Memory B cell (primary cell): ENCODE measurements at regions not wholly inside any gene's neighbourhood (a gene's known extent, or its start where the extent isn't known, plus 50 kb on each side); places are given as distances from the start of the nearest gene placed in this dataset.

Experiments used
- ATAC-seq: fragments of 150-1000 bp; cut with Tn5 transposase; 2 replicates; pipeline ENCODE4 v1.10.0; 2021; ENCODE audit warnings: low read depth, mild to moderate bottlenecking, moderate library complexity
- DNase-seq, 2 donors: peaks; one replicate each; pipeline ENCODE4 v3.0.0; 2022; ENCODE audit warnings: low spot score in 2 of 2
- H3K27ac Mint-ChIP-seq: one replicate; pipeline ENCODE4 v1.8.0; 2022; ENCODE audit warnings: mild to moderate bottlenecking, moderate library complexity, mixed read lengths
- H3K27me3 Mint-ChIP-seq: one replicate; pipeline ENCODE4 v1.8.0; 2022; ENCODE audit warnings: mixed read lengths
- H3K36me3 Mint-ChIP-seq: one replicate; pipeline ENCODE4 v1.8.0; 2022; ENCODE audit warnings: mild to moderate bottlenecking, mixed read lengths
- H3K4me1 Mint-ChIP-seq: one replicate; pipeline ENCODE4 v1.8.0; 2022; ENCODE audit warnings: mixed read lengths
- H3K4me3 Mint-ChIP-seq: one replicate; pipeline ENCODE4 v1.8.0; 2022; ENCODE audit warnings: mild to moderate bottlenecking, moderate library complexity, mixed read lengths
- H3K9me3 Mint-ChIP-seq: one replicate; pipeline ENCODE4 v1.8.0; 2022; ENCODE audit warnings: mixed read lengths

DNA sequence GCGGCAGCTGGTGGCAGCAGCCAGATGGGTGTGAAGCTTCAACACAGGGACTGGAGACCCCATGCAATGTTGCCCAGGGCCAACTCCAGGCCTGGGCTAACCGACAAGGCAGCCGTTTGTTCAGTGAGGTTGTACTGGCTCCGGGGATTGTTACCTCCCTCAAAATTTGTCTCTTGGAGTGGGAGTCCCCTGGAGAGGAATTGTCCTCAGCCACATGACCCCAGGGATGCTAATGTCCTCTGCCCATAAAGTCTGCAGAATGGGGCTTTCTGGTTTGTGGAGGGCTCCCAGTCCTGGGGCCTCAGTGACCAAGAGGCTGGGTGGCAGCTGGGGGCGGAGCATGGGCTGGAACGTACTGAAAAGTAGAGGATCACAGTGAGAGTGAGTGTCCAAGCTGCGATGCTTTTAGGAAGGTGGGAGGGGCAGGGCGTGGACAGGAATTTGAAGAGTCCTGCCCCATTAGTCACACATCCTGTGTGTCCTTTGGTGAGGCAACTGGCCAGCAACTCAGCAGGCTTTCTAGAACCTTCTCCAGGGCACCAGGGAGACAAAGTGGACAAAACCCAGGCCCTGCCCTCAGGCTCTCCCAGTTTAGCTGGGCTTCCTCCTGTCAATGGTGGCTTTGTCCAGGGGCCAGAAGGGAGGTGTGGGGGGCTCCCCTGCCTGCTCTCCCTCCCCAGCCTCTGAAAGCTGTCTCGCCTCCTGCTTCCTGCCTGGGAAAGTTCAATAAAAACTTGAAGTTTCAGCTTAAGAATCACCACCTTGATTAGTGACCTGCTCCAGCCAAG is 114.0 kb downstream of the NSG2 start:
- ATAC-seq: no peak
- peaks cover 4% of the 10 kb centered on the region for H3K27me3 Mint-ChIP-seq

GRCh38 chr5:174165406-174165805 is 119.9 kb downstream of the NSG2 start:
- ATAC-seq: no peak
- Mint-ChIP-seq H3K9me3 (peaks cover 7% of the 10 kb centered on the region), H3K27ac (no peak overlapping the region), H3K4me3 (no peak overlapping the region), H3K4me1 (no peaks in the 10 kb centered on the region), H3K36me3 (peaks cover 2% of the 10 kb centered on the region), H3K27me3 (peaks cover 5% of the 10 kb centered on the region)
- DNase-seq: no peak

More for the DNA sequence above, 114.0 kb downstream of the NSG2 start:
- Mint-ChIP-seq H3K4me1 (no peaks in the 10 kb centered on the region), H3K4me3 (no peak overlapping the region), H3K27ac (no peak overlapping the region), H3K36me3 (no peaks in the 10 kb centered on the region), H3K9me3 (peaks cover 11% of the 10 kb centered on the region)
- DNase-seq: no peak

- Mint-ChIP-seq H3K4me1 (no peaks in the 10 kb centered on the region), H3K27ac (no peak overlapping the region), H3K9me3 (peaks cover 7% of the 10 kb centered on the region)
Observed at GRCh38 chr5:174166231-174167079, 120.9 kb downstream of the NSG2 start.

DNA sequence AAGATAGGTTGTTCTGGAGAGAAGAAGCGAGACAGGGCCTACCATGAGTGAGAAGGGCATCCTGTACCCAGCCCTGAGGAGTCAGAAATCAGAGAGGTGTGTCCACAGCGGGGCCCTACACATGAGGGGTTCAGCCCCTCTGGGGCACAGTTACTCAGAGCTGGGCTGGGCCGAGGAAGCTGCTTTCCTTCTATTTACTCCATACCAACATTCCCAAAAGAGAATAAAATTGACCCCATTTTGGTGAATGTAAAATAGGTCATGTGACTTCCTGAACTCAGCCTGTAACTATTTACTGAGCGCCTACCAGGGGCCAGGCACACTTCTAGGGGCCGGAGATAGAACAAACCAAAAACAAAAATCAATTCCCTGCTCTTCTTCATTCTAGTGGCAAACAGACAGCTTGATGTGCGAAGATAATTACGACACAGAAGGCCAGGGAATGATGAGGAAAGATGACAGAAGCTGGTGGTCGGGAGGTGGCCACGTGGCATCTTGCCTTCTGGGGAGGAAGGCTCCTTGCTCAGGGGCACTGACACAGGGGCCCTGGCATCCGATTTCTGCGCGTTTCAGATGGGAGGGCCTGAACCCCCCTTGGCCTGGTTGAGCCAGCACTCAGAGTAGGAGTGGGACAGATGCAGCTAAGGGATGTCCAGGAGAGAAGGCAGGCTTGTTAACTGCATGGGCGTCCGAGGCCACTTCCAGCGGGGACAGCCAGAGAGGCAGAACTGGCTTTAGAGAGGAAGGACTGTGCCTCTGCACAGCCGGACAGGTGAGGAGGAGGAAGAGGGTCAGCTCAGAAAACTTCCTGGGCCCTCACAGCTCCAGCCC is 121.8 kb downstream of the NSG2 start:
- DNase-seq: no peak
- H3K27me3 Mint-ChIP-seq: peaks cover 5% of the 10 kb centered on the region
- peaks cover 2% of the 10 kb centered on the region for H3K36me3 Mint-ChIP-seq
- ATAC-seq: no peak
- H3K4me3 Mint-ChIP-seq: no peak overlapping the region
- H3K4me1 Mint-ChIP-seq: no peaks in the 10 kb centered on the region
- peaks cover 7% of the 10 kb centered on the region for H3K9me3 Mint-ChIP-seq
- no peak overlapping the region for H3K27ac Mint-ChIP-seq

More at GRCh38 chr5:174166231-174167079, 120.9 kb downstream of the NSG2 start:
- ATAC-seq (no peak), DNase-seq (no peak)
- Mint-ChIP-seq H3K4me3 (no peak overlapping the region), H3K36me3 (peaks cover 2% of the 10 kb centered on the region), H3K27me3 (peaks cover 5% of the 10 kb centered on the region)

GRCh38 chr5:174172152-174172551 is 126.6 kb downstream of the NSG2 start:
- Mint-ChIP-seq H3K27me3 (peaks cover 11% of the 10 kb centered on the region), H3K9me3 (peaks cover 2% of the 10 kb centered on the region), H3K36me3 (peaks cover 2% of the 10 kb centered on the region), H3K4me1 (no peaks in the 10 kb centered on the region), H3K27ac (no peak overlapping the region), H3K4me3 (no peak overlapping the region)
- no peak for ATAC-seq
- no peak for DNase-seq

DNA sequence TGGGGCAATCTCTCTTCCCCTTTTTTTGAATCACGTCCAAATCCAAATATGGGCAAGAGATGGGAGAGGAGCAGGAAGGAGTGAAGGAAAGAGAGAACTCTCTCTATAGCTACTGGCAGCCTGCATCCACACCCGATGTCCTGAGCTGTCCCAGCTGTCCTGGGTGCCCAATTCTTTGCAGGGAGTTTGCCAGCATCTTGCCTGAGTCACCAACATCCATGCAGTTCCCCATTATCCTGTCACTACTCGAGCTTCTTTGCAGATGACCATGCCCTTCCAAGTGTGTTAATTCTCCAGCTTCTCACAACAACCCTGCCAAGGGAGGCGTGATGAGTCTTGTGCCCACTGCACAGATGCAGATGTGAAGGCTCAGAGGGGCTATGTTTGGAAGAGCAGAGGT is 127.1 kb downstream of the NSG2 start:
- H3K9me3 Mint-ChIP-seq: peaks cover 2% of the 10 kb centered on the region

DNA sequence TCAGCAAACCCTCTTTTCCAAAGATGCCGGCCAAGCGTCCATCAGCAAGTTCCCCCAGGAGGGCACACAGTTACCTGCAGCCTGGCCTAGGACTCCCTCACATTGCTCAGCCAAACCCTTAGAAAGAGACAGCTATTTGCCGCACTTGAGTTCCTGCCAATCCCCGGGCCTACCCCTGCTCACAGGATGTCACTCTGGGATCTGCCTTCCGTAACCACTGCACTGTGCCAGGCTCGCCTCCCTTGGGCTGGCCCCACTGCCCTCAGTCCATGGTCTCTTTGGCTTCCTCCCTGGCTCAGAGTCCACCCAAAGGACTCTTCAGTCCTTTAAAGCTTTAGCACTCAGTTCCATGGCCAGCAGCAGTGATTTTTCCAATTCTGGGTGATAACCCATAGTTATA is 128.3 kb downstream of the NSG2 start:
- no peaks in the 10 kb centered on the region for H3K36me3 Mint-ChIP-seq

More for the DNA sequence above, 127.1 kb downstream of the NSG2 start:
- DNase-seq: no peak
- Mint-ChIP-seq H3K27me3 (peaks cover 11% of the 10 kb centered on the region), H3K4me1 (no peaks in the 10 kb centered on the region), H3K27ac (no peak overlapping the region), H3K36me3 (peaks cover 2% of the 10 kb centered on the region), H3K4me3 (no peak overlapping the region)
- no peak for ATAC-seq

GRCh38 chr5:174175716-174176268 is 130.3 kb downstream of the NSG2 start:
- no peak for ATAC-seq

More for the DNA sequence above, 128.3 kb downstream of the NSG2 start:
- H3K27me3 Mint-ChIP-seq: peaks cover 13% of the 10 kb centered on the region
- H3K4me3 Mint-ChIP-seq: no peak overlapping the region
- ATAC-seq: no peak
- H3K27ac Mint-ChIP-seq: no peak overlapping the region
- no peak for DNase-seq
- H3K4me1 Mint-ChIP-seq: no peaks in the 10 kb centered on the region
- no peaks in the 10 kb centered on the region for H3K9me3 Mint-ChIP-seq

DNA sequence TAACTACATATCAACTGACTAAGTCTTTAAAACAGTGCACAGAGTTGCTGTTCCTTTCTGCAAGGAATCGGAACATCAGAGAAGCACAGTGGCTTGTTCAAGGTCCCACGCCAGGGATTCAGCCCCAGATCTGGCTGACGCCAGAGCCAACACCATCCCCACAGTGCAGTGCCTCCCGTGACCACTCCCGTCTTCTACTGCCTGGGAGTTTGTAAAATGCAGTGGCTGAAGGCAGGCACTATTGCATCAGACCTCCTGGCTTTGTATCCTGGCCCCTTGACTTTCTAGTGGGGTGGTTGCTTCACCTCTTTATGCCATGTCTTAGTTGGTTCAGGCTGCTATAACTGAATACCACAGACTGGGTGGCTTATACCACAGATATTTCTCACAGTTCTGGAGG is 131.0 kb downstream of the NSG2 start:
- peaks cover 14% of the 10 kb centered on the region for H3K27me3 Mint-ChIP-seq

More at GRCh38 chr5:174175716-174176268, 130.3 kb downstream of the NSG2 start:
- Mint-ChIP-seq H3K27me3 (peaks cover 13% of the 10 kb centered on the region), H3K4me3 (no peak overlapping the region), H3K36me3 (no peaks in the 10 kb centered on the region), H3K27ac (no peak overlapping the region), H3K9me3 (no peaks in the 10 kb centered on the region), H3K4me1 (no peaks in the 10 kb centered on the region)
- no peak for DNase-seq

GRCh38 chr5:174177531-174177930 is 132.0 kb downstream of the NSG2 start:
- Mint-ChIP-seq H3K4me1 (no peaks in the 10 kb centered on the region), H3K4me3 (no peak overlapping the region), H3K9me3 (no peaks in the 10 kb centered on the region), H3K27ac (no peak overlapping the region), H3K27me3 (peaks cover 14% of the 10 kb centered on the region), H3K36me3 (no peaks in the 10 kb centered on the region)
- no peak for DNase-seq
- no peak for ATAC-seq

More for the DNA sequence above, 131.0 kb downstream of the NSG2 start:
- Mint-ChIP-seq H3K27ac (no peak overlapping the region), H3K9me3 (no peaks in the 10 kb centered on the region), H3K4me3 (no peak overlapping the region), H3K36me3 (no peaks in the 10 kb centered on the region), H3K4me1 (no peaks in the 10 kb centered on the region)
- no peak for DNase-seq
- ATAC-seq: no peak

DNA sequence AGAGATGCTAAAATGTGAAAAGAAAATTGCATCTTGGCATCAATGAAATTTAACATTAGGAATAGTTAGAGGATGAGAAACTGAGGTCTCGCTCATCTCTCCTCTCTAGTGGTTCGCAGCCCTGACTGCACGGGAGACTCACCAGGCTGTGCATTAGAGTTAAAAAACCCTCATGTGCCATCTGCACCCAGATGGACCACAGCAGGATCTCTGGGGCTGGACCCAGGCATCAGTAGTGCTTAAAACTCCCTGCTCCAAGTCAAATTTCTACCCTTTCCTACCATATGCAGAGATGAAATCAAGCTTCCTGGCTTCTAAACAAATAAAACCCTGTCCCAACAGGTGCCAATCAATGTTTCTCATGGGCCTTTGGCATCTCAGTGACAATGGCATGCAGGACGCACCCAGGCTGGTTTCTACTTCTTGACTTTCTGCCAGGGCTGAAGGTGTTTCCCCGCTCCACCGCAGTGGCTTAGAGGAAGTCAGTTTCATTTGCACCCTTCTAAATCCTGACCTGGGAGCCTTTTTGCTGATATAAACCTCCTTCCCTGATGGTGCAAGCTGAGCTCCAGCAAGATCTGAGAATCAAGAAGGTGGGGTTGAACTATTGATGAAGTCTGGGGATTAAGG is 132.6 kb downstream of the NSG2 start:
- Mint-ChIP-seq H3K27ac (no peak overlapping the region), H3K27me3 (peaks cover 12% of the 10 kb centered on the region), H3K4me3 (no peak overlapping the region), H3K36me3 (no peaks in the 10 kb centered on the region), H3K9me3 (no peaks in the 10 kb centered on the region), H3K4me1 (no peaks in the 10 kb centered on the region)
- ATAC-seq: no peak
- DNase-seq: no peak

DNA sequence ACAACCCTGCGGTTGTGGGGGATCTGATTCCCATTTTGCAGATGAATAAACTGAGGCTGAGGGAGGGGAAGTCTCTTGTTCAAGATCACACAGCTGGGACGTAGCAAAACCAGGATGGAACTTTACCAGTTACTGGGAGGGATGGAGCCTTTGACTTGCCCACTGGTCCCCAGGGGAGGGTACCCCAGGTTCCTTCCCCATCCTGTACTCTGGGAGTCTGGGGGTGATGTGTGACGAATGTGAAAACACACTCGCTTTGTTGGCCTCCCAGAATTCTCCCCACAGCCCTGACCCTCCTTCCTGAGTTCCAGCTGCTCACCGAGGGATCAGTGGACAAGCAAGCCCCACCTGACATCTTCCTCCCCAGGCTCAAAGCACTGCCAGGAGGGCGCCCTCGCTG is 135.1 kb downstream of the NSG2 start:
- H3K4me1 Mint-ChIP-seq: no peaks in the 10 kb centered on the region
- no peak overlapping the region for H3K27ac Mint-ChIP-seq
- DNase-seq: no peak
- H3K36me3 Mint-ChIP-seq: no peaks in the 10 kb centered on the region
- H3K9me3 Mint-ChIP-seq: no peaks in the 10 kb centered on the region
- H3K27me3 Mint-ChIP-seq: peaks cover 5% of the 10 kb centered on the region
- no peak overlapping the region for H3K4me3 Mint-ChIP-seq
- ATAC-seq: no peak

DNA sequence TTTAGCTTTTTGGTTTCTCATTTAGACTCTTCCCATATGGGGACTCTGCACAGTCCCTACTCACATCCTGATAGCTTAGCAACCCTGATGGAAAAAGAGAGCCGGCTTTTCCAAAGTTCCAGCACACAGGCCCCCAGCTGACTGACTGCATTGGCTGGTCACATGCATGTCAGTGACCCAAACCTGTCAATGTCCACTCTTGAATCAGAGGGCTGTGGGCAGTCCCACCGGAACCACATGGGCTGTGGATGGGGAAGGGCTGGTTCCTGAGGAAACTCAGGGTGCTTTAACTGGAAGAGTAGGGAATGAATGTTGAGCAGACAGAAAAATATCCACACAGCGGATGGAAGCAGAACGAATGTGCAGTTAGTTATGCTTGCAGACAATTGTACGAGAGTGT is 136.6 kb downstream of the NSG2 start:
- Mint-ChIP-seq H3K36me3 (no peaks in the 10 kb centered on the region), H3K27ac (no peak overlapping the region)
- ATAC-seq: no peak

More for the DNA sequence above, 136.6 kb downstream of the NSG2 start:
- DNase-seq: no peak
- no peaks in the 10 kb centered on the region for H3K9me3 Mint-ChIP-seq
- no peaks in the 10 kb centered on the region for H3K4me1 Mint-ChIP-seq
- H3K27me3 Mint-ChIP-seq: peaks cover 8% of the 10 kb centered on the region
- no peak overlapping the region for H3K4me3 Mint-ChIP-seq
